ENCODE measurements at regions not wholly inside any gene's neighbourhood (a gene's known extent, or its start where the extent isn't known, plus 50 kb on each side); places are given as distances from the start of the nearest gene placed in this dataset.
A peak's percentile ranks its signal among the peaks of the same experiment; 100 is the strongest.

GRCh38 chr2:48105848-48106247 is 199.6 kb upstream of the FBXO11 start:
- H3K4me3 ChIP-seq (ENCODE audit: low read depth, low read length), result no peak overlapping the region

GRCh38 chr2:48107326-48107925 is 201.1 kb upstream of the FBXO11 start:
- no peak for TF ChIP-seq CTCF (IDR thresholded peaks at IDR 0.05; ENCODE audit: low read depth, low read length)
- H3K4me3 ChIP-seq (ENCODE audit: low read depth, low read length), result peak overlapping the region; percentile 17; the same call in 1 of the 2 replicates

More at GRCh38 chr2:48105848-48106247, 199.6 kb upstream of the FBXO11 start:
- TF ChIP-seq CTCF (IDR thresholded peaks at IDR 0.05; ENCODE audit: low read depth, low read length), result no peak

GRCh38 chr2:48108455-48108854 is 202.2 kb upstream of the FBXO11 start:
- no peak for TF ChIP-seq CTCF (IDR thresholded peaks at IDR 0.05; ENCODE audit: low read depth, low read length)
- no peak overlapping the region for H3K4me3 ChIP-seq (ENCODE audit: low read depth, low read length)

GRCh38 chr2:48109491-48110204 is 203.3 kb upstream of the FBXO11 start:
- no peak overlapping the region for H3K4me3 ChIP-seq (ENCODE audit: low read depth, low read length)
- no peak for TF ChIP-seq CTCF (IDR thresholded peaks at IDR 0.05; ENCODE audit: low read depth, low read length)

- no peak for TF ChIP-seq CTCF (IDR thresholded peaks at IDR 0.05; ENCODE audit: low read depth, low read length)
Observed at GRCh38 chr2:48110492-48110891, 204.0 kb upstream of the FOXN2 start.

GRCh38 chr2:48112911-48113680 is 201.4 kb upstream of the FOXN2 start:
- no peak for TF ChIP-seq CTCF (IDR thresholded peaks at IDR 0.05; ENCODE audit: low read depth, low read length)
- no peak overlapping the region for H3K4me3 ChIP-seq (ENCODE audit: low read depth, low read length)

More at GRCh38 chr2:48110492-48110891, 204.0 kb upstream of the FOXN2 start:
- H3K4me3 ChIP-seq (ENCODE audit: low read depth, low read length), result no peak overlapping the region

- no peak for TF ChIP-seq CTCF (IDR thresholded peaks at IDR 0.05; ENCODE audit: low read depth, low read length)
Observed at GRCh38 chr2:48113767-48114166, 200.7 kb upstream of the FOXN2 start.

More at GRCh38 chr2:48113767-48114166, 200.7 kb upstream of the FOXN2 start:
- H3K4me3 ChIP-seq (ENCODE audit: low read depth, low read length), result no peak overlapping the region

Measured in WI38 (cell line).